HepG2 (cell line): ENCODE measurements at regions not wholly inside any gene's neighbourhood (a gene's known extent, or its start where the extent isn't known, plus 50 kb on each side); places are given as distances from the start of the nearest gene placed in this dataset.

Experiments used
- ATAC-seq: fragments of 200-7000 bp; cut with Tn5 transposase; 3 replicates; pipeline ENCODE4 v1.9.1; 2020; ENCODE audit warnings: mild to moderate bottlenecking, moderate library complexity
- BruUV-seq: library from RNA; stranded (reverse); fragments of 400-500 nt; replicated peaks from 2 replicates; lab custom pipeline; 2021; lab: Mats Ljungman, UMichigan
- CTCF ChIA-PET: fragments of 300-600 bp; formaldehyde crosslinking; extraction: SDS; loops from one replicate; lab custom pipeline; 2021; ENCODE audit warnings: low total read pairs, inconsistent platforms, low intra/inter-chr PET ratio; lab: Yijun Ruan, JAX
- POLR2A ChIA-PET: fragments of 350-600 bp; sonication (Branson Sonifier 250); formaldehyde crosslinking; loops from one replicate; lab custom pipeline; 2020; ENCODE audit warnings: antibody characterized with exemption, inconsistent platforms; lab: Yijun Ruan, JAX
- DNase-seq: peaks from one replicate; pipeline ENCODE4 v3.0.0-alpha.2; 2015; ENCODE audit warnings: low spot score
- FAIRE-seq: peaks from 3 replicates; lab custom pipeline; 2011; peaks lifted over from hg19 to GRCh38; lab: Jason Lieb, UNC
- H2AFZ ChIP-seq: one replicate; pipeline ENCODE4 v1.6.1; 2011; ENCODE audit warnings: low read length, inconsistent platforms
- H3K27ac ChIP-seq: fragments of 300-600 bp; 3 replicates; pipeline ENCODE4 v1.8.0; 2011; ENCODE audit warnings: mixed run types, mild to moderate bottlenecking, mixed read lengths, low read length, inconsistent platforms; ENCODE audit not compliant: insufficient read depth; ENCODE audit errors: extremely low read length
- H3K27me3 ChIP-seq, 2 experiments: fragments of 200-600 bp in 1 of 2; 2 replicates in 1 of 2; 3 replicates in 1 of 2; pipeline versions ENCODE4 v1.6.0 to v1.8.0; 2011; ENCODE audit warnings: low read length in 2 of 2, mild to moderate bottlenecking in 2 of 2, moderate library complexity in 2 of 2, inconsistent platforms in 1 of 2; ENCODE audit not compliant: insufficient read depth in 2 of 2, control insufficient read depth in 1 of 2
- H3K36me3 ChIP-seq, 2 experiments: fragments of 200-600 bp in 1 of 2; replicated peaks in 1 of 2; 2 replicates in 1 of 2; 3 replicates in 1 of 2; pipeline versions ENCODE4 v1.5.1 to v1.8.0; 2011; ENCODE audit warnings: low read length in 2 of 2, inconsistent platforms in 1 of 2; ENCODE audit not compliant: insufficient read depth in 2 of 2, control insufficient read depth in 1 of 2
- H3K4me1 ChIP-seq: 2 replicates; pipeline ENCODE4 v1.5.1; 2012; ENCODE audit warnings: low read length, inconsistent platforms; ENCODE audit not compliant: insufficient read depth
- H3K4me2 ChIP-seq: 2 replicates; pipeline ENCODE4 v1.6.0; 2011; ENCODE audit warnings: low read depth, low read length, inconsistent platforms
- H3K4me3 ChIP-seq, 3 experiments: fragments of 200-600 bp in 1 of 3; sonication (generic), shearing (Covaris generic) in 1 of 3; replicated peaks in 1 of 3; 2 replicates each; pipeline ENCODE4 v1.5.1; 2011 to 2016; ENCODE audit warnings: low read length in 3 of 3, inconsistent platforms in 2 of 3, low read depth in 2 of 3, mild to moderate bottlenecking in 2 of 3, control low read depth in 1 of 3, mixed read lengths in 1 of 3; ENCODE audit not compliant: insufficient read depth in 1 of 3
- H3K79me2 ChIP-seq: one replicate; pipeline ENCODE4 v1.6.1; 2011; ENCODE audit warnings: low read length, inconsistent platforms; ENCODE audit not compliant: insufficient read depth
- H3K9ac ChIP-seq: 2 replicates; pipeline ENCODE4 v1.6.0; 2011; ENCODE audit warnings: mild to moderate bottlenecking, low read depth, low read length, inconsistent platforms; ENCODE audit not compliant: insufficient read depth
- H3K9me3 ChIP-seq: 2 replicates; pipeline ENCODE4 v1.5.1; 2012; ENCODE audit warnings: mild to moderate bottlenecking, low read length
- H4K20me1 ChIP-seq: 2 replicates; pipeline ENCODE4 v1.6.0; 2011; ENCODE audit warnings: inconsistent platforms, mild to moderate bottlenecking, low read length, moderate library complexity; ENCODE audit not compliant: insufficient read depth
- DNMT3B ChIP-seq: conservative IDR thresholded peaks from 2 replicates; pipeline ENCODE4 v1.6.1; 2016; ENCODE audit warnings: missing biosample characterization, control low read depth
- FOXK1 ChIP-seq: sonication (generic); formaldehyde crosslinking; IDR thresholded peaks from 2 replicates; pipeline ENCODE4 v1.4.0; 2020; ENCODE audit warnings: low read depth, missing genetic modification reagents, borderline replicate concordance
- MAX ChIP-seq: IDR thresholded peaks from 2 replicates; pipeline ENCODE4 v1.6.1; 2012; ENCODE audit warnings: inconsistent platforms
- SMAD3 ChIP-seq: sonication (generic); formaldehyde crosslinking; IDR thresholded peaks from 2 replicates; pipeline ENCODE4 v1.4.0; 2020; ENCODE audit warnings: missing genetic modification reagents
- TEAD3 ChIP-seq: optimal IDR thresholded peaks from 2 replicates; pipeline ENCODE3; 2016; ENCODE audit warnings: borderline replicate concordance
- ZFP36 ChIP-seq: fragments of 150-350 bp; IDR thresholded peaks from 2 replicates; pipeline ENCODE4 v1.6.1; 2018; ENCODE audit warnings: borderline replicate concordance, low read length, low read depth; ENCODE audit not compliant: partially characterized antibody
- ZMYM4 ChIP-seq: sonication (generic); formaldehyde crosslinking; IDR thresholded peaks from 2 replicates; pipeline ENCODE4 v1.8.1; 2023; ENCODE audit warnings: mild to moderate bottlenecking, missing genetic modification reagents
- ZNF407 ChIP-seq: sonication (generic); formaldehyde crosslinking; IDR thresholded peaks from one replicate; pipeline ENCODE4 v1.5.1; 2020; ENCODE audit warnings: mild to moderate bottlenecking, missing genetic modification reagents; ENCODE audit errors: not compliant biosample characterization
- ZNF781 ChIP-seq: sonication (generic); formaldehyde crosslinking; IDR thresholded peaks from 2 replicates; pipeline ENCODE4 v1.5.1; 2020; ENCODE audit warnings: borderline replicate concordance, mild to moderate bottlenecking, missing genetic modification reagents; ENCODE audit errors: not compliant biosample characterization
- ZSCAN9 ChIP-seq: IDR thresholded peaks from 2 replicates; pipeline ENCODE4 v1.6.1; 2016; ENCODE audit warnings: borderline replicate concordance
- WGBS: methylation state at CpG from one replicate; pipeline ENCODE4 v1.1.6; 2017; ENCODE audit warnings: low lambda C conversion rate; 5-methylcytosine and 5-hydroxymethylcytosine counted together
- in situ Hi-C: cut with HindIII; loops from 2 replicates; pipeline ENCODE4 v1.10.0; 2017; ENCODE audit warnings: low pct_unique_long_range_greater_than_20kb; ENCODE audit not compliant: extremely low pct_ligation_motif_present
- intact Hi-C: fragments of 100-400 bp; cut with micrococcal nuclease; formaldehyde crosslinking; loops from one replicate; pipeline ENCODE4 v1.10.0; 2022; ENCODE audit not compliant: unreplicated experiment
- TF ChIP-seq, protein P1 (sequence below): sonication (generic); formaldehyde crosslinking; IDR thresholded peaks from 2 replicates; pipeline ENCODE4 v1.8.1; 2023; ENCODE audit warnings: mild to moderate bottlenecking, inconsistent platforms, moderate library complexity, missing genetic modification reagents, borderline replicate concordance

DNA sequence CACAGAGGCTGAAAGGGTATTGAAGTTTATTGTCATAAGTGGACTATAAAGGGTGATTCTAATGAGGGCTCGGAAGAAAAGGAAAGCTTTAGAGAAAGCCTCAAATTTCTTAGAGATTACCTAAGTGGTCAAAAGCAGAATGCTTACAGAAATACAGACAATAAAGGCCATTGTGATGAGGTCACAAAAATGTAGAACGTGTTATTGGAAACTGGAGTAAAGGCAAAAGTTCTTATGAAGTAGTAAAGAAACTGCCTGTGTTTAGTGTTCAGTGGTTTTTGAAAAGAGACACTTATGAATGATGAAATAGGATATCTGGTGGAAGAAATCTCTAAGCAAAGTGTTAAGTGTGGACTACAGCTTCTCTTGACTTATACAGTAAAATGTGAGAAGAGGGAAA, 726.9 kb downstream of the DNAH5 start:
- no peaks in the 10 kb centered on the region; a peak in 1 of 5 replicates for H3K27me3 ChIP-seq
- no peak for ATAC-seq
- CTCF ChIA-PET, result no interaction called here
- H3K4me1 ChIP-seq, result no peaks in the 10 kb centered on the region
- no peaks in the 10 kb centered on the region for H3K79me2 ChIP-seq
- no peak overlapping the region for H2AFZ ChIP-seq
- H3K36me3 ChIP-seq, result no peaks in the 10 kb centered on the region
- no peak overlapping the region for H3K4me3 ChIP-seq
- H3K9me3 ChIP-seq, result peaks cover 85% of the 10 kb centered on the region
- no peak overlapping the region for H3K9ac ChIP-seq
- FAIRE-seq, result no peak
- no peak for TF ChIP-seq MAX
- no peak for TF ChIP-seq ZSCAN9 (CRISPR knock-in tag)
- no peak for TF ChIP-seq ZMYM4 (CRISPR knock-in tag)
- TF ChIP-seq SMAD3 (CRISPR knock-in tag), result no peak
- no peak for TF ChIP-seq ZNF781 (CRISPR knock-in tag)
- no peak for TF ChIP-seq ZFP36
- TF ChIP-seq, protein P1, sequence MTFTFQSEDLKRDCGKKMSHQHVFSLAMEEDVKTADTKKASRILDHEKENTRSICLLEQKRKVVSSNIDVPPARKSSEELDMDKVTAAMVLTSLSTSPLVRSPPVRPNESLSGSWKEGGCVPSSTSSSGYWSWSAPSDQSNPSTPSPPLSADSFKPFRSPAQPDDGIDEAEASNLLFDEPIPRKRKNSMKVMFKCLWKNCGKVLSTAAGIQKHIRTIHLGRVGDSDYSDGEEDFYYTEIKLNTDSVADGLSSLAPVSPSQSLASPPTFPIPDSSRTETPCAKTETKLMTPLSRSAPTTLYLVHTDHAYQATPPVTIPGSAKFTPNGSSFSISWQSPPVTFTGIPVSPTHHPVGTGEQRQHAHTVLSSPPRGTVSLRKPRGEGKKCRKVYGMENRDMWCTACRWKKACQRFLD, result no peak
- no peak for TF ChIP-seq ZNF407
- no peak for TF ChIP-seq DNMT3B (CRISPR knock-in tag)
- TF ChIP-seq FOXK1, result no peak
- TF ChIP-seq TEAD3 (CRISPR knock-in tag), result no peak
- POLR2A ChIA-PET, result no interaction called here
- no peak for DNase-seq
- H4K20me1 ChIP-seq, result no peaks in the 10 kb centered on the region
- no peak overlapping the region for H3K27ac ChIP-seq
- intact Hi-C loops, result loop anchor here (5.0 kb wide), 1 partner anchor 740 kb away; no protein-coding TSS in a partner anchor
- in situ Hi-C loops, result no loop called here
- 0% methylated on average over 2 of the region's 2 CpGs for WGBS
- BruUV-seq, result no TSS peak
- H3K4me2 ChIP-seq, result no peak overlapping the region
